Superior temporal gyrus (tissue), 1 donor: ENCODE measurements at regions not wholly inside any gene's neighbourhood (a gene's known extent, or its start where the extent isn't known, plus 50 kb on each side); places are given as distances from the start of the nearest gene placed in this dataset.

Source experiments
- DNase-seq: peaks from one replicate; pipeline ENCODE4 v3.0.0-alpha.2; 2016; ENCODE audit errors: extremely low spot score

- DNase-seq = no peak
Observed at GRCh38 chr11:91761406-91762025, 463.1 kb upstream of the FAT3 start.

- no peak for DNase-seq
Observed at GRCh38 chr11:91756829-91757480, 467.7 kb upstream of the FAT3 start.

- DNase-seq = no peak
Observed at GRCh38 chr11:91755951-91756707, 468.5 kb upstream of the FAT3 start.

GRCh38 chr11:91755526-91755925 lies 469.1 kb upstream of the FAT3 start:
- DNase-seq = no peak

- DNase-seq = no peak
Observed at GRCh38 chr11:91749251-91749650, 475.4 kb upstream of the FAT3 start.

- DNase-seq = no peak
Observed at GRCh38 chr11:91742155-91742554, 482.5 kb upstream of the FAT3 start.

- DNase-seq = no peak
Observed at GRCh38 chr11:91731051-91731450, 493.6 kb upstream of the FAT3 start.

GRCh38 chr11:91730620-91731019 lies 494.0 kb upstream of the FAT3 start:
- DNase-seq = no peak

GRCh38 chr11:91730057-91730456 lies 494.6 kb upstream of the FAT3 start:
- DNase-seq = no peak

GRCh38 chr11:91717169-91717568 lies 507.4 kb upstream of the FAT3 start:
- DNase-seq = no peak

GRCh38 chr11:91707652-91708482 lies 516.8 kb upstream of the FAT3 start:
- no peak for DNase-seq

- no peak for DNase-seq
Observed at GRCh38 chr11:91703042-91703441, 521.6 kb upstream of the FAT3 start.

GRCh38 chr11:91700854-91701253 lies 523.8 kb upstream of the FAT3 start:
- DNase-seq = no peak

- no peak for DNase-seq
Observed at GRCh38 chr11:91698845-91699244, 525.8 kb upstream of the FAT3 start.

- DNase-seq = no peak
Observed at GRCh38 chr11:91694331-91694730, 530.3 kb upstream of the FAT3 start.

- DNase-seq = no peak
Observed at GRCh38 chr11:91691872-91692271, 532.7 kb upstream of the FAT3 start.

- DNase-seq = no peak
Observed at GRCh38 chr11:91688672-91689071, 535.9 kb upstream of the FAT3 start.

- no peak for DNase-seq
Observed at GRCh38 chr11:91686700-91687099, 537.9 kb upstream of the FAT3 start.

GRCh38 chr11:91686281-91686680 lies 538.3 kb upstream of the FAT3 start:
- no peak for DNase-seq

- no peak for DNase-seq
Observed at GRCh38 chr11:91673705-91674104, 550.9 kb upstream of the FAT3 start.

- DNase-seq = no peak
Observed at GRCh38 chr11:91664521-91664920, 560.1 kb upstream of the FAT3 start.

GRCh38 chr11:91660036-91660435 lies 564.6 kb upstream of the FAT3 start:
- no peak for DNase-seq
